ENCODE measurements at regions not wholly inside any gene's neighbourhood (a gene's known extent, or its start where the extent isn't known, plus 50 kb on each side); places are given as distances from the start of the nearest gene placed in this dataset.

GRCh38 chr10:38212460-38212859 lies 118.3 kb downstream of the ZNF37A start:
- TF ChIP-seq ZNF274 (IDR thresholded peaks at IDR 0.05; ENCODE audit: low read depth, low read length) (no peak), YY1 (IDR thresholded peaks at IDR 0.05; ENCODE audit: insufficient read depth, insufficient read length) (no peak)
